GM21619 (cell line): ENCODE measurements at regions not wholly inside any gene's neighbourhood (a gene's known extent, or its start where the extent isn't known, plus 50 kb on each side); places are given as distances from the start of the nearest gene placed in this dataset.
"Not testable (repeated sequence)": the region's sequence is repeated elsewhere in the genome, so short reads cannot be mapped to it uniquely, and the experiment has no call there.

Experiments used
- ATAC-seq: cut with Tn5 transposase; IDR thresholded peaks from one replicate; pipeline ENCODE4 v1.9.1; 2021; ENCODE audit not compliant: unreplicated experiment

DNA sequence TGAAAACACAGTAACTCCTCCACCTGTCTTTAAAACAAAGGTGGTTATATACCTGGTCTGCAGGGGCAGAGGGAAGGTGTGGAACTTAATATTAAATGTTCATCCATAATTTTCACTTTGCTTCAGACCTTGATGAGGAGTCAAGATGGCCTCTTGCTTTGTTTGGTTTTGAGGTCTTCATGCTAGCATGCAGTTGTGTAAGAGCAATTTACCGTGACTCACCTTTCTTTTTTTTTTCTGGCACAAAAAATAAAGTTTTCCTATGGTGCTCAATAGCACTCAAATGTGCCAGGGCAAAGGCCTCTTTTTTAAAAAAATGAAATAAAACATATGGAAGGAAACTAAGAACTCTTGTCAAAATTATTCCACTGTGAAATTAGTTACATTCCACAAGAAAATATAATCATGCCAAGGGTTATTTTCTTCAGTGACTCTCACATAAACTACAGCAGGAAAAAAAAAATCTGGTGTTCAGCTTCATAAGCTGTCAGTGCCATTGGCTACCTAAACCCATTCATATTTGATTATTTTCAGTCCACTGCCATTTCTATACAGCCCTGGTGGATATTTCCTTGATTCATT, 128.2 kb downstream of the SLC7A11 start:
- ATAC-seq = no peak

DNA sequence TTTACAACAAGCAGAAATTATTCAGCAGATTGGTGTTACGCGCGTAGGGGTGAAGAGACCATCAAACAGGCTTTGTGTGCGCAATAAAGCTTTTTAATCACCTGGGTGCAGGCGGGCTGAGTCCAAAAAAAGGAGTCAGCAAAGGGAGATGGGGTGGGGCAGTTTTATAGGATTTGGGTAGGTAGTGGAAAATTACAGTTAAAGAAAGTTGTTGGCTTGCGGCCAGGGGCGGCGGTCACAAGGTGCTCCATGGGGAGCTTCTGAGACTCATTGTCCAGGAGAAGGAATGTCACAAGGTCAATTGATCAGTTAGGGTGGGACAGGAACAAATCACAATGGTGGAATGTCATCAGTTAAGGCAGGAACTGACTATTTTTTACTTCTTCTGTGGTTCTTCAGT, 129.3 kb downstream of the SLC7A11 start:
- ATAC-seq = not testable (repeated sequence)

DNA sequence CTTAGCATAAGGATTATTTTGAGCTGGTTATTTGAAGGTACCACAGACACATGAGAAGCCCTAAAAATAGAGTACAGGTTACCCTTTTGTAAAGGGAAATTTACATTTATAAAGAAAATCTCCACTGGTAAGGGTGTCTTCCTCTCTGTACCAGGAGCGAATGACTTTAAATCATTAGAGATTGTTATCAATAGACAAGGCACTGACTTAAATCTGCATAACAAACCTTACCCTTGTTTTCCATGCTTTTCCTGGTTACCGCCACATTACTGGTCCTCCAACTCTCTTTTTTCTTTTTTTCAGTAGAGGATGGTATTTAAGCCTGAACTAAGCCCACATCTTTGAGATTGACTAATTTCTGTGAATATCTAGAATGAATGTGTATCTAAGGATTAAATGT, 129.8 kb downstream of the SLC7A11 start:
- ATAC-seq = no peak

GRCh38 chr4:138111462-138112000, 130.6 kb downstream of the SLC7A11 start:
- no peak for ATAC-seq

GRCh38 chr4:138110815-138111214, 131.3 kb downstream of the SLC7A11 start:
- ATAC-seq = peak; percentile 44

GRCh38 chr4:138107023-138107422, 135.1 kb downstream of the SLC7A11 start:
- no peak for ATAC-seq

DNA sequence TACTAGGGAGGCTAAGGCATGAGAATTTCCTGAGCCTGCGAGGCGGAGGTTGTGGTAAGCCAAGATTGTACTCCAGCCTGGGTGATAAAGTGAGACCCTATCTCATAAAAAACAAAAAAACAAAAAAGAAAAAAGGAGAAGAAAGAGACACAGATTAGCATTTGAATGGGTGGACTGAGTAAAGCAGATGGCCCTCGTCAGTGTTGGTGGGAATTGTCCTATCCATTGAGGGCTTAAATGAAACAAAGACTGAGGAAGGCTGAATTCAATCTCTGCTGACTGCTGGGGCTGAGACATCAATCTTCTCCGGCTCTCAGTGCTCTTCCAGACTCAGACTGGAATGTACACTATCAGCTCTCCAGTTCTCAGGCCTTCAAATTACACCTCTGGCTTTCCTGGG, 136.8 kb downstream of the SLC7A11 start:
- no peak for ATAC-seq

- ATAC-seq = no peak
Observed at GRCh38 chr4:138104284-138104680, 137.9 kb downstream of the SLC7A11 start.

GRCh38 chr4:138103597-138104283, 138.4 kb downstream of the SLC7A11 start:
- ATAC-seq = no peak

DNA sequence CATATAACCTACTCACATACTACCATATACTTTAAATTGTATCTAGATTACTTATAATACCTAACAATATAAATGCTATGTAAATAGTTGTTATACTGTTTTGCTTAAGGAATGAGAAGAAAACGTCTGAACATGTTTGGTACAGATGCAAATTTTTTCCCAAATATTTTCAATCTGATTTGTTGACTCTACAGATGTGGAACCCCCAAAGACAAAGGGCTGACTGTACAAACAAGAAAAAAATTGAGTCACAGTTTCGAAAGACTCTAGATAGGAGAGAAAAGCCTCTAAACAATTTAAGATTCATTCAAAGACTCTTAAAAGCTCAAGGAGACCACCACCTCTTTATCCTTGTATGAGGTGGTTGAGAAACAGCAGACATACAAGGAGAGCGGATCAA, 142.8 kb downstream of the SLC7A11 start:
- ATAC-seq = no peak

GRCh38 chr4:138097912-138098600, 144.1 kb downstream of the SLC7A11 start:
- ATAC-seq = no peak

DNA sequence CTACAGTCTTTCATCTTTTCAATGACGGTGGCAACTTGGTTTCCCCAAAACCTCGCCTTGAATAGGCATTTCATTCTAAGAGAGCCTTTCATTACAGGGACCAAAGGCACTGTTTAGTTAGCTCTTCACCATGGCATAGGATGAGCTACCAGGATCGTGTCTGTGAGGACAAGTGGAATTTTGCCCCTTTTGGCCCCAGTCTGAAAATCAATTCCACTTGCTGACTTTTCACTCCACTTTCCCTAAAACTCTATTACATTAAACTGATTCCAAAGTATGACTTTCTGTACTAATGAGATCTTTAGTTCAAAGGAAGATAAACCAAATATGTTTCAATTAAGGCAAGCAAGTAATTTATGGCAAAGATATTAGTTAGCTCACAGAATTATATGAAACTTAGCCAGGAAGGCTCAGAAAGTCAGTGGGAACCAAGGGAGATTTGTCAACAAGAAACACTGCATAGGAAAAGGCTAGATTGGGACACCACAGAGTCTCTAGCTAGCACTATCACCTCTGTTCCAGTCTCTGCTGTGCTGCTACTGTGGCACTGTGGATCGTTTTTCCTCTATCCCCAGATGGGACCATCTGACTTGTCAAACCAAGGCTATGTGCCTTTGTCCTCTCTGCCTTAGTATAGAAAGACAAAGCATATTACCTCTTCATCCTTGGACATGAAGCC, 145.6 kb downstream of the SLC7A11 start:
- no peak for ATAC-seq

DNA sequence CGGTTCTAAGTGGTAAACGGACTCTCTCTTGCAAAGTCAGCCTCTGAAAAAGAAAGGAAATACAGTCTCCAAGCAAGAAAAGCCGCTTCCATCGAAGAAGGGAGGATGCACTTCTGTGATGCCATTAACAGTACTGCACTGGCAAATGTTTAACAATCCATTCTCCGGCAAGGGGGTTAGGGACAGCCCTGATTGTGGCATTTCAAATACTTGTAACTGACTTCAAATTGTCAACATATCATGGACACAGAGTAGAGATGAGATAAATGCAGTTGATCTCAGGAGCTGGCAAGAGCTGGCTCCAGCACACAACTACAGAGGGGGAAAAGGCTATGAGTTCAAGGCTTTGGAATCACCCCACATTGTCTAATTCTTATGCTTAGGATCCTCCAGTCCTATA, 146.8 kb downstream of the SLC7A11 start:
- no peak for ATAC-seq

DNA sequence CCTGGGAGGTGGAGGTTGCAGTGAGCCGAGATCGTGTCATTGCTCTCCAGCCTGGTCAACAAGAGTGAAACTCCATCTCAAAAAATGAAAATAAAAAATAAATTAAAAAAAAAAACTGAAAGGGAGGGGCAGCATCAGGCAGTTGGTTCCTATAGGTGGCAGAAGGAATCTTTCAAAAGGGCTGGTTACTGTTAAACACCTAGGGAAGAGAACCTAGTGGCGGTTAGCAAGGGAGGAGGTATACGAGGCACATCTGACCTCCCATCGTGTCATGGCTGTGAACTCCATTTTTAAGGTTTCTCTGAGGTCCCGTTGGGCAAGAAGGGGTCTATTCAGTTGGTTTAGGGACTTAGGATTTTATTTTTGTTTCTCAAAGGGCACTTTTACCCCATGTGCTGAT, 150.1 kb downstream of the SLC7A11 start:
- no peak for ATAC-seq

DNA sequence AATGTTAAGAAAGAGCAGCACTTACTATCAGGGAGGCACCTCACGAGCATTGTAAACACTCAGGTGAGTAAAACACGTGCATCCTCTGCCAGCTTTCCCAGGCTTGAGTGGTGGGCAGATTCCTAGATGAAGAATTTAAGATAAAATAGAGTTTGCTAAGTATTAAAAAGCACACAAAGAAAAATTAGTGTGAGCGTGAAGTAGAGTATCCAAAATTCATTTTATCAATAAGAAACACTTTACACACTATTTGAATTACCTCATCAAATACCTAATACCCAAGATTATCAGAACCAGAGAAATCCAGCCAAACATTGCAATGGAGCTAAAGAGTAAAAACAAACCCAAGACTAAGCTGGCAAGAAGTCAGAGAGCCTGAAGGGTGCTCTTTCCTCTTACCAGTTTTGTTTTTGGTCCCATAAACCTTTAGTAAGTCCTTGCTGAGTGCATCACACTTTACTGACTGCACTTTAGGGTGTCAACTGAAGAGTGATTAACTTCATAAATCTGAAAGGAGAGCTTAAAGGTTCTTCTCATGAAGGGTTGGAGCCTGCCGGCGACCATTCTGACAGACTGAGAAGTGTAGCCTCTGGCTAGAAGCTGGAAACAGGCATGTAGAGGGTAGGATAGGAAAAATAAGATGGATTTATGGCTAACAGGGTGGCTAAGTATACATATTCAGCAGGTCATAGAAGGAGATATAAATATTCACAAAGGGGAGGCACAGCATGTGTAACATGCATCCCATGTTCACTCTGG, 151.1 kb downstream of the SLC7A11 start:
- no peak for ATAC-seq

DNA sequence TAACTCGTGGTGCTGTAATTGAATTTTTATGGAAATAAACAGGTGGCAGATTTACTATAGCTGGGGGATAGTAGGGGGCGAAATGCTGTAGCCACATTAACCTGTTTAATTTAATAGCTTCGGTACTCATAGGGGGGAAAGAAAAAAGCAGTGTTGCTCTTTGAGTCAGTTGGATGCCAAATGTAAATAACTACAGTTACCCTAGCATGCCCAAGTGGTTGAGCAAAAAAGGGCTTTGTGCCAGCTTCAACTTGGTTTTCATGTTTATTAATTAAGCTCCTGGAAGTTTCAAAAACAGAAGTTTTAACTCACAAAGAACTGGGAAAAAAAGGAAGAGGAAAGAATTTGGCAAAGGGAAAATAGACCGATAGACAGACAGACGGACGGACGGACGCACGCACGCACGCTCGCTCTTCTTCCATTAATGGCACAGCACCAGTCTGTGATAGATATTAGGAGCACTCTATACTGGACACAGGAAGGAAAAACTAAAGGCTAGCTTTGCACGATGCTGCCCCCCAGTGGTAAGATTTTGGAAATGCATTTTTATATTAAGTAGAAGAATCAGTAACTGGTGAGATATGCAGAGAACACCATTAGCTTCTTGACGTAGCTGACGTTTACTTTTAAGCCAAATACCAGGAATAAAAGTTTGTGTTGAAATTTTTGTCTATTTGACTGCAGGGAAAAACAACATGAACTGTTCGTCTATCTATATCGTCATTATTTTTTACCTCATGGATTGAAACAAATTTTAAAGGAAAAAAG, 151.8 kb downstream of the SLC7A11 start:
- peak; percentile 95 for ATAC-seq

DNA sequence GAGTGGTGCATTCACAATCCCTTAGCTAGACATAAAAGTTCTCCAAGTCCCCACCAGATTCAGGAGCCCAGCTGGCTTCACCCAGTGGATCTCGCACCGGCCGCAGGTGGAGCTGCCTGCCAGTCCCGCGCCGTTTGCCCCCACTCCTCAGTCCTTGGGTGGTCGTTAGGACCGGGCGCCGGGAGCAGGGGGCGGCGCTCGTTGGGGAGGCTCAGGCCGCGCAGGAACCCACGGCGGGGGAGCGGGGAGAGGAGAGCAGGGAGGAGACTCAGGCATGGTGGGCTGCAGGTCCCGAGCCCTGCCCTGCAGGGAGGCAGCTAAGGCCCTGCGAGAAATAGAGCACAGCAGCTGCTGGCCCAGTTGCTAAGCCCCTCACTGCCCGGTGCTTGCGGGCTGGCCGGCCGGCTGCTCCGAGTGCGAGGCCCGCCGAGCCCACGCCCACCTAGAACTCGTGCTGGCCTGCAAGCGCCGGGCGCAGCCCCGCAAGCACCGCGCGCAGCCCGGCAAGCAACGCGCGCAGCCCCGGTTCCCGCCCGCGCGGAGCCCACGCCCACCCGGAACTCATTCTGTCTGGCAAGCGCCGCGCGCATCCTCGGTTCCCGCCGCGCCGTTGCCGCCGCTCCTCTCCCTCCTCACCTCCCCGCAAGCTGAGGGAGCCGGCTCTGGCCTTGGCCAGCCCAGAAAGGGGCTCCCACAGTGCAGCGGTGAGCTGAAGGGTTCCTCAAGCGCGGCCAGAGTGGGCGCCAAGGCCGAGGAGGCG, 153.5 kb downstream of the SLC7A11 start:
- ATAC-seq = no peak

DNA sequence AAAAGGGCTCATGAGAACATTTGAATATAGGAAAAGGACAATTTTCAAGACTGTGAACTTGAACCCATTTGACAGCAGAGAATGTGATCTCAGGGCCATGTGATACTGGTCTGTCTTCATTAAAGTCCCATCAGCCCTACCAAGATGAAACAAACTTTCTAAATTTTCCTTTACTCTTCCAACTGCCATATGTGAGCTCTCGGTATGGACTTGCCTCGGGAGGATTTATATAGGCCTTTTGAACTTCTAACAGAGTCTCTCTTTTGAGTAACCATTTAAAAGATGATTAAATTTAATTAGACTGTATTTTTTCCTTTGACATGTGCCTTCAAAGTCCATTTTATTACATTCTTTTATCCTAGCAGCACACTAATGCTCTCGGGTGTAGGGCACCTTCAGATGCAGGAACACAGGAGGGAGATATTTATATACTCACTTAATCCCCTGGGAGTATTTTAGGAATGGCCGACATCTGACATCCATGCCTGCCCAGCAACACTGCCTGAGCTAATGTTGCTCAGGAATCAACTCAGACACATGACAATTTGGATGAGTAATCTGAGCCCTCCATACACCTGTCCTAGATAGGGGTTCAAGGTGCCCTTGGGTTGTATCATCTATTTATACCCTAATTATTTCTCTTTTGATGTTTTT, 155.0 kb downstream of the SLC7A11 start:
- ATAC-seq = no peak

GRCh38 chr4:138086611-138087041, 155.5 kb downstream of the SLC7A11 start:
- ATAC-seq = no peak
